HG03025 (cell line): ENCODE measurements at regions not wholly inside any gene's neighbourhood (a gene's known extent, or its start where the extent isn't known, plus 50 kb on each side); places are given as distances from the start of the nearest gene placed in this dataset.

Source experiments
- ATAC-seq: cut with Tn5 transposase; IDR thresholded peaks from one replicate; pipeline ENCODE4 v1.9.1; 2021; ENCODE audit warnings: mild to moderate bottlenecking, moderate library complexity; ENCODE audit not compliant: unreplicated experiment, low FRiP score

GRCh38 chr1:37403166-37403565 is 71.2 kb upstream of the ZC3H12A start:
- ATAC-seq: no peak

GRCh38 chr1:37404711-37405110 is 69.7 kb upstream of the ZC3H12A start:
- no peak for ATAC-seq

DNA sequence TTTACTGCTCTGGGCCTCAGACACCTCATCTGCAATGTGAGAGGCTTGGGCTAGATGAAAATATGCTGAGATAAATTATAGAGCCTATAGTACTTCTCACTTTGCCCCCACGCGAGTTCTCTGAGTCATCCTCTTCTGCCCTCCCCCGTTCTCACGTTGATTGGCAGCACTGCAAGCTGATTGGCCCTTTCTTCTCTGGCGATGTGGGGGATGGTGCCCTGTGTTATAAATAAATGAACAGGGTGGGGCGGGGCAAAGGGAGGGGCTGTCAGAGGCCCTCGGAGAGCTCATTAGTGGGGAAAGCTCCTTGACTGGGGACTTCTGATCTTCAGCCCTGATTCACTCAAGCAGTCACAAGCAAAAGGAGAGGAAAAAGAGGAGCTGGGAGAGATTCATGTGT is 64.3 kb upstream of the ZC3H12A start:
- ATAC-seq: no peak

GRCh38 chr1:37410815-37411214 is 63.6 kb upstream of the ZC3H12A start:
- no peak for ATAC-seq

DNA sequence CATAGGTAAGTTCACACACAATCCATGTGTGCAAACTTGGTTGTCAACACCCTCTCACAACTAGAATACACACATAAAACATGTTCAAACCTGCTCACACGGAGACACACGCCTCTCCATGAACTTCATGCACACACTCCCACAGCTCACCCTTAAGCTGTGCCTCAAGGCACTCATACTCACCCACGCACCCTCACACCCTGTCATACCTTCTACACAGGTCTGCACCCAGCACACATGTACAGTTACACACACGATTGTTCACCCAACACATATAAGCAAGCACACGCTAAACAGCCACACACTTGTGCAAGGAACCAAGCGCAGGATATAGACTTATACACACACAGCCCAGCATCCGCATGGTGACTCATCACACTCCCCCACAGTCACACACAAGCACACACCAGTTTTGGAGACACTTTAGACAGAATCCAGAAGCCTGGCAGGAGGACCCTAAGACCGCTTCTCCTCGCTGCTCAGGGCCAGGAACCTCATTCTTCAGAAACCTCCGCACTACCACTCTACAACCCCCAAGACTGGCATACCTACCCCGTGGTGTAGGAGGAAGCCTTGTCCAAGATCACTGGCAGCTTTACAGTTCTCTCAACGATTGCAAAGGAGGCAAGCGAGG is 58.7 kb upstream of the ZC3H12A start:
- ATAC-seq: no peak

DNA sequence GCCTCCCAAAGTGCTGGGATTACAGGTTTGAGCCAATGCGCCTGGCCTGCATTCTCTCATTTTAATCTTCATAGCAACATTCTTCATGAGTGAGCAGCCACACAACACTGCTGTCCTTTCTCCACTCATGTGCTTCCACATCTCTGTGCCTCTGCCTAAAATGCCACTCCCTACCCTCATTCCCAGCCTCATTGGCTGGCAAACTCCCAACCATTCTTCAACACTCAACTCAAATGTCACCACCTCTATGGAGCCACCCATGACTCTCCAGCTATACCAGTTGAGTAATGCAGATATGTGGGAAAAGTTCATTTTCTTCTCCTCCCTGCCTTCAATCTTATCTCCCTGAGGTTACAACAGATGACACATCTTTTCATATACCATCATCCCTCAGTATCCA is 53.9 kb upstream of the ZC3H12A start:
- no peak for ATAC-seq

GRCh38 chr1:37423810-37424209 is 50.6 kb upstream of the ZC3H12A start:
- no peak for ATAC-seq

DNA sequence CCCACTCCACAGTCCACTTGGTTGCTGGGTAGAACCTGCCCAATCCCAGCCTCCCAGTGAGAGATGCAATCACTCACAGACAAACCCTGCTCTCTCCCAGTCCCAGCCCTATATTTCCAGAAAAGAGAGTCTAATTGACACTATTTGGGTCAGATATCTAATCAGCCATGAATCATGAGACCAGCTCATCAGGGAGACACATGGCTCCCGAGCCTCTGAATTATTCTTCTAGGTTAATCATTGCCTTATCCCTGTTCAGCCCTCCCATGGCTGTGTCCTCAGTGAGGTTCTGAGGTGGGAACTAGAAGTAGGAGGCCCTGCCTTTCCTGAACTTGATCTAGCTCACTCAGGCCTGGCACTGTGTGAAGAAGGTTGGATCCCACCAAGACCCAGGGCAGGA is 49.9 kb upstream of the ZC3H12A start:
- no peak for ATAC-seq
